Naive thymus-derived CD4-positive, alpha-beta T cell (primary cell): ENCODE measurements at regions not wholly inside any gene's neighbourhood (a gene's known extent, or its start where the extent isn't known, plus 50 kb on each side); places are given as distances from the start of the nearest gene placed in this dataset.

Experiments
- ATAC-seq: fragments of 150-1000 bp; cut with Tn5 transposase; 2 replicates; pipeline ENCODE4 v1.10.0; 2021; ENCODE audit warnings: mild to moderate bottlenecking, moderate library complexity
- CTCF ChIA-PET: fragments of 350-600 bp; sonication (Branson Sonifier 250); formaldehyde crosslinking; loops from one replicate; lab custom pipeline; 2021; ENCODE audit warnings: antibody characterized with exemption; lab: Charles Lee
- POLR2A ChIA-PET: fragments of 350-600 bp; sonication (Branson Sonifier 250); formaldehyde crosslinking; loops from one replicate; lab custom pipeline; 2021; ENCODE audit warnings: antibody characterized with exemption, inconsistent platforms; lab: Charles Lee
- DNase-seq, 9 donors: peaks; one replicate each; pipeline versions ENCODE4 v3.0.0 to v3.0.0-alpha.2; 2020 to 2022; ENCODE audit warnings: mixed read lengths in 1 of 9
- H3K27ac ChIP-seq: one replicate; pipeline ENCODE4 v1.7.0; 2013; ENCODE audit warnings: mild to moderate bottlenecking, low read depth, low read length, moderate library complexity
- H3K27me3 ChIP-seq, 2 donors: one replicate each; pipeline ENCODE4 v1.7.0; 2013; ENCODE audit warnings: low read length in 2 of 2, mild to moderate bottlenecking in 2 of 2, moderate library complexity in 2 of 2; ENCODE audit not compliant: control insufficient read depth in 2 of 2, insufficient read depth in 2 of 2
- H3K36me3 ChIP-seq, 3 experiments: 1 replicate in 2 of 3; 2 replicates in 1 of 3; pipeline ENCODE4 v1.7.0; 2013; ENCODE audit warnings: low read length in 3 of 3, mild to moderate bottlenecking in 3 of 3, moderate library complexity in 1 of 3; ENCODE audit not compliant: insufficient read depth in 3 of 3, control insufficient read depth in 2 of 3
- H3K4me1 ChIP-seq, 2 donors: one replicate each; pipeline ENCODE4 v1.7.0; 2013; ENCODE audit warnings: low read length in 2 of 2, mild to moderate bottlenecking in 2 of 2, moderate library complexity in 1 of 2; ENCODE audit not compliant: control insufficient read depth in 2 of 2, insufficient read depth in 2 of 2
- H3K4me3 ChIP-seq: 2 replicates; pipeline ENCODE4 v1.7.0; 2013; ENCODE audit warnings: mild to moderate bottlenecking, low read length
- H3K9me3 ChIP-seq, 3 experiments: 1 replicate in 2 of 3; 2 replicates in 1 of 3; pipeline ENCODE4 v1.7.0; 2013; ENCODE audit warnings: low read length in 3 of 3; ENCODE audit not compliant: control insufficient read depth in 2 of 3
- H3K27ac Mint-ChIP-seq, 9 donors: one replicate each; pipeline ENCODE4 v1.8.0; 2020 to 2022; ENCODE audit warnings: mixed read lengths in 9 of 9, mild to moderate bottlenecking in 8 of 9, moderate library complexity in 5 of 9, inconsistent platforms in 2 of 9
- H3K27me3 Mint-ChIP-seq, 5 donors: one replicate each; pipeline ENCODE4 v1.8.0; 2021 to 2022; ENCODE audit warnings: mixed read lengths in 5 of 5, mild to moderate bottlenecking in 1 of 5
- H3K36me3 Mint-ChIP-seq, 5 donors: one replicate each; pipeline ENCODE4 v1.8.0; 2020 to 2022; ENCODE audit warnings: mixed read lengths in 5 of 5, mild to moderate bottlenecking in 3 of 5, inconsistent platforms in 1 of 5
- H3K4me1 Mint-ChIP-seq, 7 donors: one replicate each; pipeline ENCODE4 v1.8.0; 2020 to 2022; ENCODE audit warnings: mixed read lengths in 7 of 7, mild to moderate bottlenecking in 3 of 7, inconsistent platforms in 1 of 7
- H3K4me3 Mint-ChIP-seq, 10 donors: one replicate each; pipeline ENCODE4 v1.8.0; 2020 to 2022; ENCODE audit warnings: mild to moderate bottlenecking in 10 of 10, mixed read lengths in 10 of 10, moderate library complexity in 6 of 10, inconsistent platforms in 2 of 10
- H3K9me3 Mint-ChIP-seq, 11 donors: one replicate each; pipeline ENCODE4 v1.8.0; 2020 to 2022; ENCODE audit warnings: mixed read lengths in 11 of 11, mild to moderate bottlenecking in 4 of 11, inconsistent platforms in 1 of 11, moderate library complexity in 1 of 11
- intact Hi-C, 2 donors: fragments of 100-400 bp; cut with micrococcal nuclease; formaldehyde crosslinking; loops; one replicate each; pipeline ENCODE4 v1.15.1; 2023

GRCh38 chr16:85545227-85545818 is 67.8 kb upstream of the GSE1 start:
- H3K4me3 Mint-ChIP-seq, result no peak overlapping the region
- ChIA-PET CTCF (no interaction called here), POLR2A (no interaction called here)
- no peak overlapping the region for H3K27ac ChIP-seq
- H3K9me3 Mint-ChIP-seq, result peaks cover 0 to 2% (median 0%) of the 10 kb centered on the region in 11 donors
- ATAC-seq, result no peak
- peaks cover 0 to 4% (median 0%) of the 10 kb centered on the region in 7 donors for H3K4me1 Mint-ChIP-seq
- no peaks in the 10 kb centered on the region for H3K27me3 Mint-ChIP-seq
- H3K9me3 ChIP-seq, result peaks cover 0 to under 1% (median 0%) of the 10 kb centered on the region in 3 experiments
- H3K4me1 ChIP-seq, result no peaks in the 10 kb centered on the region
- intact Hi-C loops, result no loop called here
- H3K36me3 ChIP-seq, result no peaks in the 10 kb centered on the region
- H3K27ac Mint-ChIP-seq, result no peak overlapping the region
- no peaks in the 10 kb centered on the region for H3K36me3 Mint-ChIP-seq
- H3K4me3 ChIP-seq, result no peak overlapping the region
- no peaks in the 10 kb centered on the region for H3K27me3 ChIP-seq
- DNase-seq, result no peak

GRCh38 chr16:85546585-85547447 is 66.3 kb upstream of the GSE1 start:
- ChIA-PET POLR2A (no interaction called here), CTCF (interaction anchor here (0.7 kb wide), 1 partner anchor 151 kb away, joined by 4 read pairs; no protein-coding TSS in a partner anchor)
- intact Hi-C loops, result no loop called here
- peaks cover 0 to 3% (median 0%) of the 10 kb centered on the region in 5 donors for H3K27me3 Mint-ChIP-seq
- Histone ChIP-seq H3K9me3 (no peaks in the 10 kb centered on the region), H3K4me3 (no peak overlapping the region), H3K27me3 (no peaks in the 10 kb centered on the region), H3K4me1 (no peaks in the 10 kb centered on the region), H3K36me3 (no peaks in the 10 kb centered on the region), H3K27ac (no peak overlapping the region)
- H3K4me3 Mint-ChIP-seq, result no peak overlapping the region
- H3K4me1 Mint-ChIP-seq, result peaks cover 0 to 7% (median 0%) of the 10 kb centered on the region in 7 donors
- H3K27ac Mint-ChIP-seq, result peak overlapping the region in 1 of 9 donors; percentile 18
- no peak for ATAC-seq
- no peaks in the 10 kb centered on the region for H3K36me3 Mint-ChIP-seq
- peaks cover 0 to 2% (median 0%) of the 10 kb centered on the region in 11 donors for H3K9me3 Mint-ChIP-seq
- no peak for DNase-seq

DNA sequence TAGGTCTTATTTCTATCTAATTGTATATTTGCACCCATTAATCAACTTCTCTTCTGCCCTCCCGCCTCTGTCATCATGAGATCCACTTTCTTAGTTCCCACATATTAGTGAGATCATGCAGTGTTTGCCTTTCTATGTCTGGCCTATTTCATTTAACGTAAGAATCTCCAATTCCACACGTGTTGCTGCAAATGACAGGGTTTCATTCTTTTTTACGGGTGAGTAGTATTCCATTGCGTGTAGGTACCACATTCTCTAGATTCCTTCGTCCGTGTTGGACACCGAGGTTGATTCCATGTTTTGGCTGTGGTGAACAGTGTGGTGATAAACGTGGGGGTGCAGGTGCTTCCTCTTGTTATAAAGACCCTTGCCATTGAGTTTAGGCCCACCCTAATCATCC is 64.7 kb upstream of the GSE1 start:
- H3K36me3 Mint-ChIP-seq, result no peaks in the 10 kb centered on the region
- H3K27me3 Mint-ChIP-seq, result peaks cover 0 to 9% (median 0%) of the 10 kb centered on the region in 5 donors
- peaks cover 0 to 3% of the 10 kb centered on the region in 2 donors for H3K4me1 ChIP-seq
- H3K4me1 Mint-ChIP-seq, result peaks cover 5 to 12% (median 6%) of the 10 kb centered on the region in 7 donors
- H3K4me3 ChIP-seq, result no peak overlapping the region
- H3K27ac ChIP-seq, result no peak overlapping the region
- DNase-seq (no peak), ATAC-seq (no peak)
- peaks cover 0 to 2% (median 0%) of the 10 kb centered on the region in 11 donors for H3K9me3 Mint-ChIP-seq
- H3K27ac Mint-ChIP-seq, result peak overlapping the region in 1 of 9 donors; percentile 38
- H3K4me3 Mint-ChIP-seq, result no peak overlapping the region
- intact Hi-C loops, result no loop called here
- ChIA-PET CTCF (no interaction called here), POLR2A (no interaction called here)
- no peaks in the 10 kb centered on the region for H3K36me3 ChIP-seq
- no peaks in the 10 kb centered on the region for H3K27me3 ChIP-seq
- H3K9me3 ChIP-seq, result no peaks in the 10 kb centered on the region

- DNase-seq (no peak), ATAC-seq (no peak)
- Mint-ChIP-seq H3K27me3 (peaks cover 0 to 15% (median 0%) of the 10 kb centered on the region in 5 donors), H3K9me3 (peaks cover 0 to 2% (median 0%) of the 10 kb centered on the region in 11 donors), H3K4me3 (no peak overlapping the region), H3K4me1 (peaks cover 5 to 19% (median 13%) of the 10 kb centered on the region in 7 donors), H3K27ac (no peak overlapping the region), H3K36me3 (peaks cover 0 to 2% (median 0%) of the 10 kb centered on the region in 5 donors)
- Histone ChIP-seq H3K27ac (no peak overlapping the region), H3K9me3 (no peaks in the 10 kb centered on the region), H3K36me3 (peaks cover 0 to 2% (median 0%) of the 10 kb centered on the region in 3 experiments), H3K4me1 (peaks cover 0 to 9% of the 10 kb centered on the region in 2 donors), H3K27me3 (no peaks in the 10 kb centered on the region), H3K4me3 (no peak overlapping the region)
- intact Hi-C loops, result loop anchor here in 1 of 2 donors (5.0 to 10.0 kb wide), 4 partner anchors 243 to 1035 kb away; no protein-coding TSS in a partner anchor
- POLR2A ChIA-PET, result no interaction called here
- CTCF ChIA-PET, result interaction anchor here (1.0 kb wide), 1 partner anchor 66 kb away, joined by 4 read pairs; no protein-coding TSS in a partner anchor
Observed at GRCh38 chr16:85549766-85550421, 63.2 kb upstream of the GSE1 start.

DNA sequence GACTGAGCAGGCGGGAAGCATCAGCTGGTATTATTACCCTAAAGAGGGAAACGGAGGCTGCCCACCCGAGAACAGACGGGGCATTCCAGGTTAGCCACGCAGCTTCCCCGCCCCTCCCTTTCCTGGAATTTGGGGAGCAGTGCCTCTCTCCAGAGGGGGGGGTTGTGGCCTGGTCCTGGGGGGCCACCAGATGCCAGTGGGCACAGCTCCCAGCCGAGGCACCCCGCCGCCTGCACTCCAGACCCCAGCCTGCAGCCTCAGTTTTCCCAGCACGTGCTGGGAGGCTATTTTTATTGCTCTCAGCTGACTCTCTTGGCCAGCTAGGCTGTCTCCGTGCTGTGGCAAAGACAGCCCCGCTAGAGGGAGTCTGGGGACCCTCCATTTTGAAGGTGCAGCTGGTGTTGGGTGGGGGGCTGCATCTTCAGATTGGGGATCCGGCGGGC is 62.7 kb upstream of the GSE1 start:
- CTCF ChIA-PET, result interaction anchor here (1.0 kb wide), 1 partner anchor 66 kb away, joined by 4 read pairs; no protein-coding TSS in a partner anchor
- H3K4me1 ChIP-seq, result peaks cover 0 to 9% of the 10 kb centered on the region in 2 donors
- peaks cover 0 to 15% (median 0%) of the 10 kb centered on the region in 5 donors for H3K27me3 Mint-ChIP-seq
- H3K36me3 ChIP-seq, result peaks cover 0 to 6% (median 0%) of the 10 kb centered on the region in 3 experiments
- ATAC-seq (no peak), DNase-seq (no peak)
- H3K27ac ChIP-seq, result no peak overlapping the region
- intact Hi-C loops, result loop anchor here in 1 of 2 donors (5.0 to 10.0 kb wide), 4 partner anchors 243 to 1036 kb away; no protein-coding TSS in a partner anchor
- H3K4me3 Mint-ChIP-seq, result no peak overlapping the region
- H3K36me3 Mint-ChIP-seq, result peaks cover 0 to 2% (median 0%) of the 10 kb centered on the region in 5 donors
- no peaks in the 10 kb centered on the region for H3K27me3 ChIP-seq
- H3K4me1 Mint-ChIP-seq, result peaks cover 5 to 19% (median 11%) of the 10 kb centered on the region in 7 donors
- peaks cover 0 to 2% (median 0%) of the 10 kb centered on the region in 11 donors for H3K9me3 Mint-ChIP-seq
- no peak overlapping the region for H3K27ac Mint-ChIP-seq
- H3K4me3 ChIP-seq, result no peak overlapping the region
- POLR2A ChIA-PET, result no interaction called here
- H3K9me3 ChIP-seq, result no peaks in the 10 kb centered on the region
